ENCODE measurements at regions not wholly inside any gene's neighbourhood (a gene's known extent, or its start where the extent isn't known, plus 50 kb on each side); places are given as distances from the start of the nearest gene placed in this dataset.

GRCh38 chr15:25946241-25946805, 83.2 kb upstream of the ATP10A start:
- no peak for DNase-seq

- no peak for DNase-seq
Observed at GRCh38 chr15:25944386-25944785, 81.3 kb upstream of the ATP10A start.

- no peak for DNase-seq
Observed at GRCh38 chr15:25943831-25944230, 80.7 kb upstream of the ATP10A start.

GRCh38 chr15:25939122-25939521, 76.0 kb upstream of the ATP10A start:
- no peak for DNase-seq

- no peak for DNase-seq
Observed at GRCh38 chr15:25937796-25938195, 74.7 kb upstream of the ATP10A start.

GRCh38 chr15:25936004-25936403, 72.9 kb upstream of the ATP10A start:
- DNase-seq: no peak

GRCh38 chr15:25933456-25934158, 70.5 kb upstream of the ATP10A start:
- DNase-seq: peak; percentile 71

- no peak for DNase-seq
Observed at GRCh38 chr15:25932696-25933095, 69.6 kb upstream of the ATP10A start.

- peak; percentile 70 for DNase-seq
Observed at GRCh38 chr15:25931851-25932250, 68.7 kb upstream of the ATP10A start.

GRCh38 chr15:25930931-25931330, 67.8 kb upstream of the ATP10A start:
- DNase-seq: no peak
